ENCODE measurements at regions not wholly inside any gene's neighbourhood (a gene's known extent, or its start where the extent isn't known, plus 50 kb on each side); places are given as distances from the start of the nearest gene placed in this dataset.

DNA sequence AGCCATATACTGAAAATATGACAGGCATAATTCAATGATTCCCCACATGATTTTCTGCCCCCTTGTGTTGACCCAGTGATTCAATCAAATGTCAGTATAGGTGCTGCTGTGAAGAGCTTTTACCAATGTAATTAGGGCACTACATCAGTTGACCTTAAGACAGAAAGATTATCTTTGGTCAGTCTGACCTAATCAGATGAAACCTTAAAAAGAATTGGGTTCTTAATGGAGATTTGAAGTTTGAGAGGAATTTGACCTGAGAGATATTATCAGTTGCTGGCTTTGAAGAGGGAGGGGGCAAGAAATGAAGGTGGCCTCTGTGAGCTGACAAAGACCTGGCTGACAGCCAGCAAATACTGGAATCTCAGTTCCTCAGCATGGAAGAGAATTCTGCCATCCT lies 358.7 kb upstream of the CA10 start:
- Histone ChIP-seq H3K4me3 (ENCODE audit: low read depth, low read length) (no peak overlapping the region), H3K9me3 (ENCODE audit: control insufficient read depth, insufficient read depth, low read depth, low read length) (no peaks in the 10 kb centered on the region), H3K36me3 (ENCODE audit: control insufficient read depth in 2 of 2, insufficient read depth in 1 of 2, low read length in 2 of 2) (no peaks in the 10 kb centered on the region), H3K27ac (ENCODE audit: extremely low read depth, low read depth, low read length) (no peak overlapping the region), H3K4me1 (ENCODE audit: control insufficient read depth, insufficient read depth, low read length) (no peaks in the 10 kb centered on the region)
- TF ChIP-seq ZNF350 (tag by site-specific recombination; IDR thresholded peaks at IDR 0.05) (no peak), ZNF777 (tag by site-specific recombination; IDR thresholded peaks at IDR 0.05; ENCODE audit: borderline replicate concordance) (no peak)
- ChIA-PET POLR2A (no interaction called here), CTCF (no interaction called here)

DNA sequence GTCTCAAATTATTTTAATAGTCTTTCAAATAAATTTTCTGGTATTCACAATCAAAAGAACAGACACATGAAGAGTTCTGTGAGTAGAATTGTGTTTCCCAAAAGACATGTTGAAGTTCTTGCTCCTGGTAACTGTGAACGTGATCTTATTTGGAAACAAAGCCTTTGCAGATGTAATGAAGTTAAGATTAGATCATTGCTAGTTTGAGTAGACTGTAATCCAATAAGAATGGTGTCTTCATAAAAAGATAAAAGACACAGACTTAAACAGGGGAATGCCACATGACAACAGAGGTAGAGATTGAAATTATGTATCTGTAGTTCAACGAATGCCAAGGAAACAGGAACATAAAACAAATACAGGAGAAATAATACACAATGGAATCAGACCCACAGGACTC lies 357.4 kb upstream of the CA10 start:
- TF ChIP-seq ZBTB7A (tag by site-specific recombination; IDR thresholded peaks at IDR 0.05; ENCODE audit: low read depth), result no peak
- TF ChIP-seq ZNF239 (tag by site-specific recombination; IDR thresholded peaks at IDR 0.05), result no peak
- no peak for TF ChIP-seq ZNF792 (tag by site-specific recombination; IDR thresholded peaks at IDR 0.05)
- no peak overlapping the region for H3K4me3 ChIP-seq (ENCODE audit: low read depth, low read length)
- POLR2A ChIA-PET, result no interaction called here
- CTCF ChIA-PET, result no interaction called here
- H3K27ac ChIP-seq (ENCODE audit: extremely low read depth, low read depth, low read length), result no peak overlapping the region
- no peaks in the 10 kb centered on the region for H3K4me1 ChIP-seq (ENCODE audit: control insufficient read depth, insufficient read depth, low read length)
- H3K9me3 ChIP-seq (ENCODE audit: control insufficient read depth, insufficient read depth, low read depth, low read length), result no peaks in the 10 kb centered on the region
- H3K36me3 ChIP-seq (ENCODE audit: control insufficient read depth in 2 of 2, insufficient read depth in 1 of 2, low read length in 2 of 2), result no peaks in the 10 kb centered on the region

DNA sequence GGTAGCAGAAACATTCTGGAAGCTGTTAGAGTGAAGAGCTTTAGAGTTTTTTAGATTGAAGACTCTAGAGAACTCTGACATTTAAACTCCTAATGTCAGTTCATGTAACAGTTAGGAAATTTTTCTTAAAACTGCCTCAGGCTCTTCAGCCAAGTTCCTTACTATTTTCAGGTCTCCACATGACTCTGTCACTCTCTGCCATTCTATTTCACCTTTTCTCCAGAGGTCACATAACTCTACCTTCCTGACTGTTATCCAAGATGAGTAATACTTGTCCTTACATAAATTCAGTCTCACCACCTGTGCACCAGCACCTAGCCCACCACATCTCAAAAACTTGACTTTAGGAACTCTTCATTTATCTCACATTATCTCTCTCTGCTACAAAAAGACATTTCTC lies 347.1 kb upstream of the CA10 start:
- H3K36me3 ChIP-seq (ENCODE audit: control insufficient read depth in 2 of 2, insufficient read depth in 1 of 2, low read length in 2 of 2), result no peaks in the 10 kb centered on the region
- ChIA-PET CTCF (interaction anchor here (0.6 kb wide), 1 partner anchor 164 kb away, joined by 3 read pairs; no protein-coding TSS in a partner anchor), POLR2A (no interaction called here)
- H3K4me1 ChIP-seq (ENCODE audit: control insufficient read depth, insufficient read depth, low read length), result no peaks in the 10 kb centered on the region
- TF ChIP-seq HOXD13 (CRISPR knock-in tag; IDR thresholded peaks at IDR 0.05; ENCODE audit: borderline replicate concordance), result no peak
- TF ChIP-seq, protein P1, sequence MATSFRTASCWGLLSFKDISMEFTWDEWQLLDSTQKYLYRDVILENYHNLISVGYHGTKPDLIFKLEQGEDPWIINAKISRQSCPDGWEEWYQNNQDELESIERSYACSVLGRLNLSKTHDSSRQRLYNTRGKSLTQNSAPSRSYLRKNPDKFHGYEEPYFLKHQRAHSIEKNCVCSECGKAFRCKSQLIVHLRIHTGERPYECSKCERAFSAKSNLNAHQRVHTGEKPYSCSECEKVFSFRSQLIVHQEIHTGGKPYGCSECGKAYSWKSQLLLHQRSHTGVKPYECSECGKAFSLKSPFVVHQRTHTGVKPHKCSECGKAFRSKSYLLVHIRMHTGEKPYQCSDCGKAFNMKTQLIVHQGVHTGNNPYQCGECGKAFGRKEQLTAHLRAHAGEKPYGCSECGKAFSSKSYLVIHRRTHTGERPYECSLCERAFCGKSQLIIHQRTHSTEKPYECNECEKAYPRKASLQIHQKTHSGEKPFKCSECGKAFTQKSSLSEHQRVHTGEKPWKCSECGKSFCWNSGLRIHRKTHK (tag by site-specific recombination; IDR thresholded peaks at IDR 0.05), result no peak
- TF ChIP-seq, protein P2, sequence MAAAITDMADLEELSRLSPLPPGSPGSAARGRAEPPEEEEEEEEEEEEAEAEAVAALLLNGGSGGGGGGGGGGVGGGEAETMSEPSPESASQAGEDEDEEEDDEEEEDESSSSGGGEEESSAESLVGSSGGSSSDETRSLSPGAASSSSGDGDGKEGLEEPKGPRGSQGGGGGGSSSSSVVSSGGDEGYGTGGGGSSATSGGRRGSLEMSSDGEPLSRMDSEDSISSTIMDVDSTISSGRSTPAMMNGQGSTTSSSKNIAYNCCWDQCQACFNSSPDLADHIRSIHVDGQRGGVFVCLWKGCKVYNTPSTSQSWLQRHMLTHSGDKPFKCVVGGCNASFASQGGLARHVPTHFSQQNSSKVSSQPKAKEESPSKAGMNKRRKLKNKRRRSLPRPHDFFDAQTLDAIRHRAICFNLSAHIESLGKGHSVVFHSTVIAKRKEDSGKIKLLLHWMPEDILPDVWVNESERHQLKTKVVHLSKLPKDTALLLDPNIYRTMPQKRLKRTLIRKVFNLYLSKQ (tag by site-specific recombination; IDR thresholded peaks at IDR 0.05; ENCODE audit: borderline replicate concordance), result no peak
- no peaks in the 10 kb centered on the region for H3K9me3 ChIP-seq (ENCODE audit: control insufficient read depth, insufficient read depth, low read depth, low read length)
- H3K4me3 ChIP-seq (ENCODE audit: low read depth, low read length), result no peak overlapping the region
- H3K27ac ChIP-seq (ENCODE audit: extremely low read depth, low read depth, low read length), result no peak overlapping the region

DNA sequence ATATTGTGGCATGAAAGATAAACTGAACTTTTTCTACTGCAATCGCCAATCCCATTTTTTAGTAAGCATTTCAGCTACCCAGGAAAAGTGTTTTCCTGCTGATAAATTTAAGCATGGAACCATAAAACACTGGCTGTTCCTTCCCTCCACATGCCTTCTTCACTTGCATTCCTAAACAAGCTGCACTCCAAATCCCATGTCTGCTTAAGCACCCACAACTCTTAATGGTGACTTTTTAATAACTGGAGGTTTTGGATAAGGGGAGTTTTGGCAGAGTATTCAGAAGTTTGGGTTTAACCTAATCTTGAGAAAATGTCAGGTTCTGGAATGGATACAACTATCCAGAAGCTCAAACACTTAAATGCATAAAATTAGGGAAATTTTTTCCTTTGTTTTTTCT lies 345.6 kb upstream of the CA10 start:
- TF ChIP-seq, protein P3, sequence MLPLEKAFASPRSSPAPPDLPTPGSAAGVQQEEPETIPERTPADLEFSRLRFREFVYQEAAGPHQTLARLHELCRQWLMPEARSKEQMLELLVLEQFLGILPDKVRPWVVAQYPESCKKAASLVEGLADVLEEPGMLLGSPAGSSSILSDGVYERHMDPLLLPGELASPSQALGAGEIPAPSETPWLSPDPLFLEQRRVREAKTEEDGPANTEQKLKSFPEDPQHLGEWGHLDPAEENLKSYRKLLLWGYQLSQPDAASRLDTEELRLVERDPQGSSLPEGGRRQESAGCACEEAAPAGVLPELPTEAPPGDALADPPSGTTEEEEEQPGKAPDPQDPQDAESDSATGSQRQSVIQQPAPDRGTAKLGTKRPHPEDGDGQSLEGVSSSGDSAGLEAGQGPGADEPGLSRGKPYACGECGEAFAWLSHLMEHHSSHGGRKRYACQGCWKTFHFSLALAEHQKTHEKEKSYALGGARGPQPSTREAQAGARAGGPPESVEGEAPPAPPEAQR (tag by site-specific recombination; IDR thresholded peaks at IDR 0.05), result no peak
- TF ChIP-seq, protein P4, sequence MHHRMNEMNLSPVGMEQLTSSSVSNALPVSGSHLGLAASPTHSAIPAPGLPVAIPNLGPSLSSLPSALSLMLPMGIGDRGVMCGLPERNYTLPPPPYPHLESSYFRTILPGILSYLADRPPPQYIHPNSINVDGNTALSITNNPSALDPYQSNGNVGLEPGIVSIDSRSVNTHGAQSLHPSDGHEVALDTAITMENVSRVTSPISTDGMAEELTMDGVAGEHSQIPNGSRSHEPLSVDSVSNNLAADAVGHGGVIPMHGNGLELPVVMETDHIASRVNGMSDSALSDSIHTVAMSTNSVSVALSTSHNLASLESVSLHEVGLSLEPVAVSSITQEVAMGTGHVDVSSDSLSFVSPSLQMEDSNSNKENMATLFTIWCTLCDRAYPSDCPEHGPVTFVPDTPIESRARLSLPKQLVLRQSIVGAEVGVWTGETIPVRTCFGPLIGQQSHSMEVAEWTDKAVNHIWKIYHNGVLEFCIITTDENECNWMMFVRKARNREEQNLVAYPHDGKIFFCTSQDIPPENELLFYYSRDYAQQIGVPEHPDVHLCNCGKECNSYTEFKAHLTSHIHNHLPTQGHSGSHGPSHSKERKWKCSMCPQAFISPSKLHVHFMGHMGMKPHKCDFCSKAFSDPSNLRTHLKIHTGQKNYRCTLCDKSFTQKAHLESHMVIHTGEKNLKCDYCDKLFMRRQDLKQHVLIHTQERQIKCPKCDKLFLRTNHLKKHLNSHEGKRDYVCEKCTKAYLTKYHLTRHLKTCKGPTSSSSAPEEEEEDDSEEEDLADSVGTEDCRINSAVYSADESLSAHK (tag by site-specific recombination; IDR thresholded peaks at IDR 0.05), result no peak
- TF ChIP-seq ZNF777 (tag by site-specific recombination; IDR thresholded peaks at IDR 0.05; ENCODE audit: borderline replicate concordance), result no peak
- ChIA-PET POLR2A (no interaction called here), CTCF (no interaction called here)
- Histone ChIP-seq H3K9me3 (ENCODE audit: control insufficient read depth, insufficient read depth, low read depth, low read length) (no peaks in the 10 kb centered on the region), H3K4me3 (ENCODE audit: low read depth, low read length) (no peak overlapping the region), H3K36me3 (ENCODE audit: control insufficient read depth in 2 of 2, insufficient read depth in 1 of 2, low read length in 2 of 2) (no peaks in the 10 kb centered on the region), H3K27ac (ENCODE audit: extremely low read depth, low read depth, low read length) (no peak overlapping the region), H3K4me1 (ENCODE audit: control insufficient read depth, insufficient read depth, low read length) (no peaks in the 10 kb centered on the region)
